CD14-positive monocyte (primary cell): ENCODE measurements at regions not wholly inside any gene's neighbourhood (a gene's known extent, or its start where the extent isn't known, plus 50 kb on each side); places are given as distances from the start of the nearest gene placed in this dataset.
A peak's percentile ranks its signal among the peaks of the same experiment; 100 is the strongest.

Experiments used
- DNase-seq, 3 donors: peaks; one replicate each; pipeline ENCODE4 v3.0.0-alpha.2; 2011 to 2022
- H2AFZ ChIP-seq: 2 replicates; pipeline ENCODE4 v1.6.0; 2012; ENCODE audit warnings: mild to moderate bottlenecking, low read depth, low read length, inconsistent platforms; ENCODE audit not compliant: insufficient read depth, poor library complexity, severe bottlenecking
- H3K27ac ChIP-seq, 2 donors: 1 replicate in 1 of 2; 2 replicates in 1 of 2; pipeline ENCODE4 v1.5.1; 2012 to 2013; ENCODE audit warnings: low read length in 2 of 2, control low read depth in 1 of 2, inconsistent platforms in 1 of 2, low read depth in 1 of 2, mild to moderate bottlenecking in 1 of 2
- H3K27me3 ChIP-seq, 2 donors: one replicate each; pipeline versions ENCODE4 v1.6.0 to v1.6.1; 2011 to 2013; ENCODE audit warnings: low read length in 2 of 2; ENCODE audit not compliant: control insufficient read depth in 2 of 2, insufficient read depth in 2 of 2
- H3K36me3 ChIP-seq, 2 donors: replicated peaks in 1 of 2; 1 replicate in 1 of 2; 2 replicates in 1 of 2; pipeline versions ENCODE4 v1.5.1 to v1.6.1; 2012 to 2013; ENCODE audit warnings: low read length in 2 of 2, control low read depth in 1 of 2, inconsistent platforms in 1 of 2, mild to moderate bottlenecking in 1 of 2; ENCODE audit not compliant: insufficient read depth in 2 of 2, control insufficient read depth in 1 of 2
- H3K4me1 ChIP-seq, 2 donors: 1 replicate in 1 of 2; 2 replicates in 1 of 2; pipeline versions ENCODE4 v1.5.1 to v1.6.1; 2012 to 2013; ENCODE audit warnings: low read length in 2 of 2, control low read depth in 1 of 2, inconsistent platforms in 1 of 2, mild to moderate bottlenecking in 1 of 2, moderate library complexity in 1 of 2; ENCODE audit not compliant: insufficient read depth in 2 of 2, control insufficient read depth in 1 of 2
- H3K4me2 ChIP-seq: replicated peaks from 2 replicates; pipeline ENCODE3; 2012; ENCODE audit warnings: low read length, moderate library complexity, mild to moderate bottlenecking; ENCODE audit not compliant: poor library complexity, severe bottlenecking; ENCODE audit errors: extremely low read depth
- H3K4me3 ChIP-seq, 3 experiments: fragments of 200-600 bp in 1 of 3; sonication (generic) in 1 of 3; replicated peaks in 1 of 3; 1 replicate in 2 of 3; 2 replicates in 1 of 3; pipeline ENCODE4 v1.5.1; 2011 to 2013; ENCODE audit warnings: low read length in 3 of 3, mild to moderate bottlenecking in 3 of 3, control low read depth in 2 of 3, low read depth in 2 of 3, inconsistent platforms in 1 of 3, moderate library complexity in 1 of 3
- H3K79me2 ChIP-seq: 2 replicates; pipeline ENCODE4 v1.6.0; 2012; ENCODE audit warnings: mild to moderate bottlenecking, control low read depth, inconsistent platforms, low read length, moderate library complexity; ENCODE audit not compliant: insufficient read depth
- H3K9ac ChIP-seq: 2 replicates; pipeline ENCODE4 v1.6.0; 2017; ENCODE audit warnings: low read length, mild to moderate bottlenecking; ENCODE audit not compliant: insufficient read depth, poor library complexity, severe bottlenecking
- H3K9me3 ChIP-seq, 2 donors: replicated peaks in 1 of 2; 1 replicate in 1 of 2; 2 replicates in 1 of 2; pipeline versions ENCODE4 v1.5.1 to v1.6.1; 2012 to 2013; ENCODE audit warnings: low read length in 2 of 2, control low read depth in 1 of 2; ENCODE audit not compliant: control insufficient read depth in 1 of 2, insufficient read depth in 1 of 2
- H4K20me1 ChIP-seq: 2 replicates; pipeline ENCODE4 v1.6.0; 2012; ENCODE audit warnings: mild to moderate bottlenecking, low read length, control low read depth, moderate library complexity; ENCODE audit not compliant: insufficient read depth
- H3K27ac Mint-ChIP-seq, 7 donors: one replicate each; pipeline ENCODE4 v1.8.0; 2020; ENCODE audit warnings: mild to moderate bottlenecking in 7 of 7, mixed read lengths in 7 of 7, moderate library complexity in 6 of 7, inconsistent platforms in 2 of 7
- H3K27me3 Mint-ChIP-seq, 3 donors: one replicate each; pipeline ENCODE4 v1.8.0; 2021 to 2022; ENCODE audit warnings: low read depth in 3 of 3, mild to moderate bottlenecking in 3 of 3, mixed read lengths in 3 of 3, moderate library complexity in 3 of 3, inconsistent platforms in 1 of 3
- H3K36me3 Mint-ChIP-seq, 2 donors: one replicate each; pipeline ENCODE4 v1.8.0; 2020; ENCODE audit warnings: mixed read lengths in 2 of 2, inconsistent platforms in 1 of 2, mild to moderate bottlenecking in 1 of 2
- H3K4me1 Mint-ChIP-seq: one replicate; pipeline ENCODE4 v1.8.0; 2020; ENCODE audit warnings: mild to moderate bottlenecking, mixed read lengths
- H3K4me3 Mint-ChIP-seq, 2 donors: one replicate each; pipeline ENCODE4 v1.8.0; 2020; ENCODE audit warnings: mild to moderate bottlenecking in 2 of 2, mixed read lengths in 2 of 2, moderate library complexity in 1 of 2
- H3K9me3 Mint-ChIP-seq, 7 donors: one replicate each; pipeline ENCODE4 v1.8.0; 2020 to 2022; ENCODE audit warnings: mixed read lengths in 7 of 7, mild to moderate bottlenecking in 6 of 7, moderate library complexity in 6 of 7, inconsistent platforms in 2 of 7
- CTCF ChIP-seq: fragments of 200-600 bp; IDR thresholded peaks from one replicate; pipeline ENCODE4 v1.8.0; 2022; ENCODE audit warnings: antibody characterized with exemption, mild to moderate bottlenecking
- WGBS: methylation state at CpG from one replicate; pipeline ENCODE4 v1.1.5; 2013; ENCODE audit warnings: missing lambda C conversion rate; ENCODE audit not compliant: insufficient coverage; 5-methylcytosine and 5-hydroxymethylcytosine counted together
- intact Hi-C, 2 donors: fragments of 100-400 bp; cut with micrococcal nuclease; formaldehyde crosslinking; loops; one replicate each; pipeline versions ENCODE4 v1.15.0 to v1.15.1; 2023

GRCh38 chr2:16005389-16005788 lies 65.0 kb downstream of the MYCN start:
- no peak for TF ChIP-seq CTCF
- intact Hi-C loops, result no loop called here
- peaks cover 0 to 6% (median 0%) of the 10 kb centered on the region in 7 donors for H3K9me3 Mint-ChIP-seq

GRCh38 chr2:16003809-16004208 lies 63.5 kb downstream of the MYCN start:
- H3K79me2 ChIP-seq, result no peaks in the 10 kb centered on the region
- no peak overlapping the region for H3K27ac ChIP-seq
- no peak overlapping the region for H2AFZ ChIP-seq
- H3K9ac ChIP-seq, result no peak overlapping the region
- DNase-seq, result no peak
- H3K36me3 Mint-ChIP-seq, result no peaks in the 10 kb centered on the region
- intact Hi-C loops, result no loop called here
- H3K4me1 Mint-ChIP-seq, result peaks cover 22% of the 10 kb centered on the region
- H3K27ac Mint-ChIP-seq, result peak overlapping the region in 2 of 7 donors; percentile 33 to 76
- H3K4me3 Mint-ChIP-seq, result no peak overlapping the region
- H3K9me3 ChIP-seq, result no peaks in the 10 kb centered on the region
- peaks cover 0 to 6% (median 0%) of the 10 kb centered on the region in 7 donors for H3K9me3 Mint-ChIP-seq
- H3K4me1 ChIP-seq, result peaks cover 17 to 26% of the 10 kb centered on the region in 2 donors
- no peak overlapping the region for H3K4me2 ChIP-seq
- WGBS, result 100% methylated on average over 1 of the region's 4 CpGs
- TF ChIP-seq CTCF, result no peak
- H3K27me3 Mint-ChIP-seq, result peaks cover 2 to 3% (median 2%) of the 10 kb centered on the region in 3 donors
- no peaks in the 10 kb centered on the region for H3K27me3 ChIP-seq
- H3K36me3 ChIP-seq, result no peaks in the 10 kb centered on the region
- H4K20me1 ChIP-seq, result no peaks in the 10 kb centered on the region
- H3K4me3 ChIP-seq, result no peak overlapping the region

More at GRCh38 chr2:16005389-16005788, 65.0 kb downstream of the MYCN start:
- H3K79me2 ChIP-seq, result no peaks in the 10 kb centered on the region
- H3K4me3 ChIP-seq, result no peak overlapping the region
- peaks cover 17 to 26% of the 10 kb centered on the region in 2 donors for H3K4me1 ChIP-seq
- peak overlapping the region; percentile 4 to 72 for H3K27ac ChIP-seq
- peaks cover 2 to 3% (median 2%) of the 10 kb centered on the region in 3 donors for H3K27me3 Mint-ChIP-seq
- no peak overlapping the region for H3K9ac ChIP-seq
- no peak overlapping the region for H3K4me3 Mint-ChIP-seq
- no peak overlapping the region for H2AFZ ChIP-seq
- H3K4me1 Mint-ChIP-seq, result peaks cover 22% of the 10 kb centered on the region
- no peaks in the 10 kb centered on the region for H4K20me1 ChIP-seq
- no peaks in the 10 kb centered on the region for H3K27me3 ChIP-seq
- WGBS, result 100% methylated on average over 2 of the region's 2 CpGs
- peak in 2 of 3 donors; percentile 5 to 14 for DNase-seq
- no peaks in the 10 kb centered on the region for H3K36me3 Mint-ChIP-seq
- no peak overlapping the region for H3K4me2 ChIP-seq
- no peaks in the 10 kb centered on the region for H3K36me3 ChIP-seq
- peak overlapping the region; percentile 38 to 94 (median 83) for H3K27ac Mint-ChIP-seq
- H3K9me3 ChIP-seq, result no peaks in the 10 kb centered on the region
